ENCODE measurements at regions not wholly inside any gene's neighbourhood (a gene's known extent, or its start where the extent isn't known, plus 50 kb on each side); places are given as distances from the start of the nearest gene placed in this dataset.

- TF ChIP-seq POLR2AphosphoS5 (IDR thresholded peaks at IDR 0.05): no peak
- TF ChIP-seq, protein P1, sequence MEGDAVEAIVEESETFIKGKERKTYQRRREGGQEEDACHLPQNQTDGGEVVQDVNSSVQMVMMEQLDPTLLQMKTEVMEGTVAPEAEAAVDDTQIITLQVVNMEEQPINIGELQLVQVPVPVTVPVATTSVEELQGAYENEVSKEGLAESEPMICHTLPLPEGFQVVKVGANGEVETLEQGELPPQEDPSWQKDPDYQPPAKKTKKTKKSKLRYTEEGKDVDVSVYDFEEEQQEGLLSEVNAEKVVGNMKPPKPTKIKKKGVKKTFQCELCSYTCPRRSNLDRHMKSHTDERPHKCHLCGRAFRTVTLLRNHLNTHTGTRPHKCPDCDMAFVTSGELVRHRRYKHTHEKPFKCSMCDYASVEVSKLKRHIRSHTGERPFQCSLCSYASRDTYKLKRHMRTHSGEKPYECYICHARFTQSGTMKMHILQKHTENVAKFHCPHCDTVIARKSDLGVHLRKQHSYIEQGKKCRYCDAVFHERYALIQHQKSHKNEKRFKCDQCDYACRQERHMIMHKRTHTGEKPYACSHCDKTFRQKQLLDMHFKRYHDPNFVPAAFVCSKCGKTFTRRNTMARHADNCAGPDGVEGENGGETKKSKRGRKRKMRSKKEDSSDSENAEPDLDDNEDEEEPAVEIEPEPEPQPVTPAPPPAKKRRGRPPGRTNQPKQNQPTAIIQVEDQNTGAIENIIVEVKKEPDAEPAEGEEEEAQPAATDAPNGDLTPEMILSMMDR (IDR thresholded peaks at IDR 0.05): no peak
- TF ChIP-seq POLR2A (IDR thresholded peaks at IDR 0.05): no peak
- TF ChIP-seq EP300 (IDR thresholded peaks at IDR 0.05): no peak
Observed at GRCh38 chr2:238747114-238747513, 100.8 kb upstream of the TWIST2 start.

All from suprapubic skin (tissue), 4 donors.